NOMO-1 treated with DMSO at 0.1 percent for 48 hours (cell line): ENCODE measurements at regions not wholly inside any gene's neighbourhood (a gene's known extent, or its start where the extent isn't known, plus 50 kb on each side); places are given as distances from the start of the nearest gene placed in this dataset.

ENCODE experiments used
- DNase-seq: peaks from one replicate; lab custom pipeline; 2025; ENCODE audit not compliant: unreplicated experiment; lab: John Stamatoyannopoulos, UW

DNA sequence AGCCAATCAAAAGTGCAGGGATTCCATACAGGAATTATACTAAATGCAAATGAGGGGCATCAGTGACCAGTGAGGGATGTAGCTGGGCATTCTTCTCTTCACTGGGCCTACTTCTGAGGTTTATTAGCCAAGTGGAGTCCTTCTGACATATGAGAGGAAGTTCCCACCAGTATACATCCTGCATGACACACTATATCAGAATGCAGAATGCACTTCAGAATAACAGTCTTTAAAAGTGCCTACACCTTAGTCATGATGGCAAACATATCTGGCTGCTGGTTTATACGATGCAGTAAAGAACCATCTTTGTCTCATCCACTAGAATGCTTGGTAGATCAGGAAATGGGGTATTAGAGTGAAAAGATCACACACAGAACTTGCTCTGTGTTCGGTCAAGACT, 180.3 kb upstream of the PPARGC1A start:
- no peak for DNase-seq

DNA sequence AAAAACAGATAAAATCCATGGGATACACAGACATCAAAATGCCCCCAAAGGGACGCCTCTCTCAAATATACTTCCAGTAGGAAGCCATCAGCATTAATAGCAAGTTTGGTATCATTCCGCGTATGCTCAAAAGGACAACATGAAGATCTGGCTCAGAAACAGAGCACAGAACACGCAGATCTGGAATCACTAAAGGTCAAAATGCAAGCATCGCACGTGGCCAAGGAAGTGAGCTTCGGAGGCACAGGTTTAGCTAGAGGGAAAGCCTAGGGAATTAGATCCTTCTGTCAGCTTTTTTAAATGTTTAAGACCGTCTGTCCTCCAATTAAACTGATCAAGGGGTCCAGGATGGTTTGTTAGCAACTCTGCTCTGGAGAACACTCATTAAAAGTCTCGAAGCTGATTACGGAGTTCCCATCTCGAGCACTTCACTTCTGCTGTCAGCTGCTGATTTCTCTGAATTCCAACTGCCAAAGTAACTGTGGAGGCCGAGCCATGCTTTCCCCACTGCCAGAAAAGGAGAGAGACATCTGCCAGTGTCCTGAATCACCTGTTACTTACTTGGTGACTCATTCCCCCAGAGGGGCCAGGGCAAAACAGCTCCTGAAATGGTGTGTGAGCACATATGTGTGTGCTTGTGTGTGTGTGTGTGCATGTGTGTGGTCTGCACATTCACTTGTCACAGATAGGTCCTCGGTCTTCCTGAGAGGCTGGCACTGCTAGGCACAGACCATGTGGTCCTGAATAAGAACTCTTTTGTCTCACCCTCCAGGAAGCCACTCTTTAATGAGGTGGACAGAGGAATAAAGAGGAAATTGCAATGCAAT, 177.7 kb upstream of the PPARGC1A start:
- DNase-seq = no peak

DNA sequence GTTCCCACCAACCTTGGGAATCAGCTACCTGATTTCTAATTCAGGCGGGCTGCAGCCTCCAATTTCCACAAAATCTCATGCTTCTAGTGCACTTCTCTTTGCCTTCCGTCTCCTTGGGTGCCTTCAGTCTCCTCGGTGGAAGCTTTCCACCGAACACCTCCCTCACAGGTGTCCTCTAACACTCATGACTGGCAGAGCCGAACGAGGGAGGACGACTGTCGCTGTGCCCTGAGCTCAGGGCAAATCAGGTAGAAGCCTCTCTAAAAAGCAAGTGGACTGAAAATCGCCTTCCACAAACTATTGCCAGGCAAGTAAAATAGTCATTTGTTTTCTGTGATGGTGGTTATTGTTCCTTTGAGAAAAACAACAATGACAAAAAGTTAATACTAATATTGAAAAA, 176.1 kb upstream of the PPARGC1A start:
- DNase-seq = no peak

DNA sequence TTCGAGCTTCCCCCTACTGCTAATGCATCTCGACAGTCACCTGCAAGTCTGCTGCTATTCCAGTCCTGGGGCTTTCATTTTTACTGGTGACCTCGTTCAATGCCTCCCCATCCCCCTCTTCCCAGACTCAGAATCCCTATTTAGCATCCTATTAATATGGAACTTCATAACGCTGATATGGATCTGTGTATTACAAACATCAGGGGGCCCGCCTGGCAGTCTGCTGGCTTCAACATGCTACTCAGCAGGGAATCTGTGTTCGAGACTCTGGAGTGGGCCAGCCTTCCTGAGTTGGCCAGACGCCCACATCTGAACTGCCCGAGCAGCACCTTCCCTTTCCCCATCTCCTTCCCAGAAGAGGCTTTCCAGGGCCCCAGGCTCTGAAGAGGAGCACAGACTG, 173.9 kb upstream of the PPARGC1A start:
- DNase-seq = no peak

DNA sequence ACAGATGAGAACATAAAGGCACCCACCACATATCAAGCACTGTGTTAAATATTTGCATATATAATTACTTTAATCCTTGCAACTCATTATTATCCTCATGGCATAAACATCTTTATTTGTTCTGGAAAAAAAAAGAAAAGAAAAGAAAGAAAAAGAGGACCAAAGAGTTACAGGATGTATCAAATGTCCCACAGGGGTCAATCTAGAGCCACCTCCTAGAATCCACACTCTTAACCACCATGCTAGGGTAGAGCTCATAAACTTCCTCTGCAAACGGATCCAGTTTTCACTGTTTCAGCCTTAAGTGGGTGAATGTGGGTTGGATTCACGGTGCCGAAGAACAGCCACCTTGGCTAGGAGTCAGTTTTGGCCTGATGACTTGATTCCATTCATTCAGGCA, 171.1 kb upstream of the PPARGC1A start:
- no peak for DNase-seq

DNA sequence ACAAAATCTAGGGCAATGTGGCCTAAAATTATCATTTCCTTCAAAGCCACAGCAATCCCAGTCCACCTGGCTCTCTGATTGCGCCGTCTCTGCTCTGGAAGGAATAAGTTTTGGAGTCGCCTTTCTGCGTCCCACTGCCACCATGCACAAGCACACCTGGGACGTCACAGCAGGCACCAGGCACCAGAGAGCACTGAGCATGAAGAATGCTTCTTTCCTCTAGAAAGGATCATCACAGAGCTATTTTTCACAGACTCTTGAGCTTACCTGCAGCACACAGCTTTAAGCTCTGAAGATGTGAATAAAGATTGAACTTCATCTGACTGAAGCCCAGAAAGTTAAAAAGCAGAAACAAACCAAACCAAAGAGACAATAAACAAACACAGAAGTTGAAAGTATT, 170.0 kb upstream of the PPARGC1A start:
- no peak for DNase-seq

DNA sequence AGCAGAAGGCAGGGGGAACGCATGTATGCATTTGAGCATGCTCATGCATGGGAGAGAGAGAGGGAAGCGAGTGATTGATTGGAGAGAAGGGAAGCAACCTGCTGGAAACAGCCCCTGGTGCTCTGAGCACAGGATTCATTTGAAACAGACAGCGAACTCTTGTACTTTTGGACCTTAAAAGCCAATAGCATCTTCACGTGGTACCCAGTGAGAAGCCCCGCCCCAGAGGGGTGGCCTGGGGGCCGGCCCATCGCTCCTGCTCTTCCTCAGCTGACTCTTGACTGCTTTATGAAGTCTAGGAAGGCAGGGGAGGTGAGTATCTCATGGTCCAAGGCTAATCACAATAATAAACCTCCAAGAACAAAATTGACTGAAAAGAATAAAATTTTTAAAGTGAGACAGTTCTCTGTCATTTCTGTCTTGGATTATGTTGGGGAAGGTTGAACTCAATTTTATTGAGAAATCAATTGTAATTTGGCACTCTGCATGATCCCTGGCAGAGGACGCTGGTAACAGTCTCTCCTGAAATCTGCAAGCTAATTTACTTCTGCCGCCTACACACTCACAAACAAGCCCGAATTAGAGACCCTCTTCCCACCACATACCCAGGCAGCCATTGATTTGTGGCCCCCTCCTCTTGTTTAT, 168.2 kb upstream of the PPARGC1A start:
- no peak for DNase-seq

DNA sequence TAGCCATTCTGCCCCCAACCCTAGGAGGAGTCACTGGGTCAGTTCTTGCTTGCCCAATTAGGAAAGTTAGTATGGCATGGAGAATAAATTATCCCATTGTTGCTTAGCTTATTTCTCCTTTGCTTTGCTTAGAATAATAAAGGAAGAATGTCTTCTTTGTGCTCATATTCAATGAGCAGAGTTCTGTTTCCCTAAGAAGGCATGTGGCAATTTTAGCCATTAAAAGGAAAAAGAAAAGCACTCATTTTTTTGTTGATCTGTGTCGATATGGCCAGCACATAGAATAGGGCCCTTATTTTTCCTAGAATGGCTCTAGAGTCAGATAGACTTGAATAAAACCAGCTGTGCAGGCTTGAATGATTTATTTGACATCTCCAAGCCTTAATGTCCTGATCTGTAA, 166.4 kb upstream of the PPARGC1A start:
- no peak for DNase-seq

DNA sequence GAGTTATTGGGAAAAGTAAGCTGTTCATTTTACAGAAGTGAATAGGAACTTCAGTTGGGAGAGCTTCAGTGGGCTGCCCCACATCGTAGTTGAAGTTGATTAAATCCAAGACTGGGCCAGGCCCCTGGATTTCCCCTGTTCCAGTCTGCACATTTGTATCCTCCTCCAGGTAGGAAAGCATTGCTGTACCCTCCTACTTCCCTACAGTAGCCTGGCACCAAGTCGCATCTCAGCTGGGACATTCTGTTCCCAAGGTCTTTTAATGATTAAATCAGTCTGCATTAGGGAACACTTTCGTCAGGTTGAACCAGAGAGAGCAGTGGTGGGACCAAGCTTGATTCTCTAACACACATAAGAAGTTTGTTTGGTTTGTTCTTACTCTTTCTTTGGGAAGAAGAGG, 165.8 kb upstream of the PPARGC1A start:
- no peak for DNase-seq

DNA sequence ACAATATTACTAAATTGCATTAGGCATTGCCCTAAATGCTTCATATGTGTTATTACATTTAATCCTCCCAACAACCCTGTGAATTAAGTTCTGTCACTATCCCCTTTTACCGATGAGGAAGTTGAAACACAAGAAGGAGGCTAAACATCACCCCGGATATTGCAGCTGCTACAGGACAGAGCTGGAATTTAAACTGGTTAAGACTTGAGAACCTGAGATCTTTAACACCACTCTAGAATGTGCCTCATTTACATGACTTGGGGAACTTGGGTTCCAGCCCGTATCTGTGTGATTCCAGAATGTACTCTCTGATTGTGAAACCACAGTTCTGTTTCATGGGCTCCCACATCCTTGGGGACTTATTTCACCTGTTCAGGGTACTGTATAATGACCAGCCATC, 165.1 kb upstream of the PPARGC1A start:
- no peak for DNase-seq

DNA sequence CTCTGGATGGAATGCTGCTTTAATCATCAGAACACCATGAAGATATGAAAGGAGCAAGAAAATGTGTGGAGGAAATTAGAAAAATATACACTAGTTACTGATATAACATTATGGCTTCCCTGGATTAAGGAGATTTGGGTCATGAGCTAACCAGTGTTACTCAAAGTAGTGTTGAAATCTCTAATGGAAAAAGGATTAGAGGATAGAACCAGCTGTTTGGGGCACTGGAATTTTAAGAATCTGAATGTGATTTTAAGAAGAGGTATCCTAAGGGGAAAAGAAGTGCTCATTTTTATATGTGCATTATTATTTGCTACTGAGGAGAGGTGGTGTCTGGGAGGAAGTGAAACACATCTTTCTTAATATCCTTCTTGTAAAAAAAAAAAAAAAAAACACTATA, 164.1 kb upstream of the PPARGC1A start:
- peak; percentile 82 for DNase-seq

DNA sequence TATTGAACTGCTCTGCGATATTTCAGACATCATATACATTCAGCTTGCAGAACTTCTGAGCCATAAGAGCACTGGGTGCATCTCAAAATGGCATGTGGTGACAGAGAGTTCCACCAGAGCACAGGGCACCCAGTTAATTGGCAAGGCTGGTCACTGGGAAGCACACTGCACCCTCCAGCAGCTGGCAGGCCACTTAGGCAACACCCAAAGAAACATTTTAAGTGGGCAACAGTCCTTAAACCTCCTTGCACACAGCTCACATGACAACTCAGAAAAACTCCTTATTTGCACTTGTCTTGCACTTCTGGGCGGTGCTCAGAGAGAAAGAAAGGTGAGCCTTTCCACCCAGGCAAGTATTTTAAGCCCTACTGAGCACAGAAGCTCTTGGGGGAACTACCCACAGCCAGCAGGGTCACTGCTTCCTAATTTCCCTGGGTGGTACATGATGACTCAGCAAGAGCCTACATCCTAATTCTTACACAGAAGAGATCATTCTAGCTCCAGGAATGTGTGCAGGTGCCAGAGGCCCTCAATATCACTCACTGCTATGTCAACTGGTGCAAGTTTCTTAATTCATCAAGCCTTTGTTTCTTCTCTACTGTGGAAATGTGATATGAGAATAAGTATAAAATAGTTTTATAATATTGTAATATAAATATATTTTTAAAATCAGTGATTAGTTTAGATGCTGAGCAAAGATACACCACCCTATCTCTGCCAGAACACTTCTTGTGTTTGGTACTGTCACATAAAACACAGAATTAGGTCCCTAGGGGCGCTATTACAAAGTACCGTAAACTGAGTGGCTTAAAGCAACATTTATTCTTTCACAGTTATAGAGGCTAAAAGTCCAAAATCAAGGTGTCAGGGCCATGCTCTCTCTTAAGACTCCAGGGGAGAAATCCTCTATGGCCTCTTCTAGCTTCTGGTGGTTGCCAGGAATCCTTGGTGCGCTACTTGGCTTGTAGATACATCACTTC, 155.1 kb upstream of the PPARGC1A start:
- peak; percentile 4 for DNase-seq

DNA sequence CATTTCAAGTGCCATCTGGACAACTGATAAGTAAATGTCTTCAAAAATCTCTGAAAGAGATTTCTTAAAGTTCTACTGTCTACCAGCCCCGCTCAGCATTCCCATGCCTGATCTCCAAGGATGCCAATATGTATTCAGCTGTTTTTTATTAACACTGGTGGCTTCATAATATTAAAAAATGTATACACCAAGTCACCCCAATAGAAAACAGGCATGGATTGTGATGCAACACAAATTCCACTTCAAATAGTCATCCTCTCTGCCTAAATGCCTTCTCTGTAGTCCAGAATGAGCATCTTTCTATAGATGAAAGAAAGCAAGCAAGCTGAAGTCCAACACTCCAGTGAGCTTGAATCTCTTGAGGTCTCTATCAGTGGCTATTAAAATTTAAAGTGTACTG, 152.2 kb upstream of the PPARGC1A start:
- no peak for DNase-seq

DNA sequence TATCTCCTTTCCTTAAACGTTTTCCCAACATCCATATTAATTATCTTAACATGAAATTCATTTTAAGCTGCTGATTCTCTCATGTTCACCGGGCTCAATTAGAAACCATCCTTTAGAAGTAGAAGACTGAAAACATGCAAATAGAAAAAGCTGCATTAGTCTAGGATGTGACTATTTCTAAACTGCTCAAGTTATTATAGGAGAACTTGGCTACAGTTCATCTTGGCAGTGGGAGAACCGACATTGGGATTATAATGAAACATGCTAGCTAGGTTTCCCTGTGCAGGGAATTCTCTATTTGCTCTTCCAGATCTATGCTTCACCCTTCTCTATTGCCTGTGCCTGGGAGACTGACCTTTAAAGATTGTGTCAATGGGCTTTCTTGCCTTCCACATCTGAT, 151.0 kb upstream of the PPARGC1A start:
- DNase-seq = no peak

DNA sequence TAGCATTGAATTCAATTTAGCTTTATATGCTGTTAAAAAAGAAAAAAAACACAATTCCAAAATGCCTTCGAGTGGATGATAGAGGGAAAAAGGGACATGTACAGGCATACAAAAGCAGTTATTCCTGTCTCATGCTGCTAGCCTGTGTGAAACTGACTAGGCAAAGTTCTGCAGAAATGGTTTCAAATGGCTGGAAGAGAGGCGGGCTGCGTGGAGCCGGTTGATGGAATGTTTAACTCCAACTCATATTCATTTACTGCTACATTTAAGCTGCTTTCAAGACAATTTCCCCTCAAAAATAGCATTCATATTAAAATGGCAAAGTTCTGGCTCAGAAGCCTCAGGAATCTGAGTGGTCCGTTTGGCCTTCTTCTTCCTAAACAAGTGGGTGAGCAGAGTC, 143.8 kb upstream of the PPARGC1A start:
- DNase-seq = no peak

DNA sequence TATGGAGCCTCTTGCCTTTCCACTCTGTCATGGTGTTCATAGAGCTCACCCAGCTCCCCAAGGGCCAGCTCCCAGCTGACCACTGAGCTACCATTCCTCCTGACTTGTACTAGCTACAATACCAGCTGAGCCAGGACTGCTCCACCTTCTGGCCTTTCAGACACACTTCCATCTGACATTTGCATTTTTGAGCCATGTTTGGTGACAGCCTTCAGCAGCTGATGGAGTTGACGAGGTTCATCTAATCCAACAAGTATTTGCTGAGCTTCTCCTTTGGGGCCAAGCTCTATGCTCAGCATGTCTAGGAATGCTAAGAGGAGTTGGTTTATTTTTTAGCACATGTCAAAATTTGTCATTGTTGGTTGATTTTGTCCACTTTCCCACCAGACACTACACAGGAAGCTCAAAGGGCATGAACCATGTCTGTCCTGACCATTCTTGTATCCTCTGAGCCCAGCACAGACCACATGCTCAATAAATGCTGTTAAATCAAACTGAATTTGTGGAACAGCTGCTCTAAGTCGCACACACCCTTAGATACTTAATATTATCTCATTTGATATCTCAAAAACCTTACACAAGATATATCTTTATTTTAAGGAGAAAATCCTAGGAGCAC, 142.6 kb upstream of the PPARGC1A start:
- no peak for DNase-seq

DNA sequence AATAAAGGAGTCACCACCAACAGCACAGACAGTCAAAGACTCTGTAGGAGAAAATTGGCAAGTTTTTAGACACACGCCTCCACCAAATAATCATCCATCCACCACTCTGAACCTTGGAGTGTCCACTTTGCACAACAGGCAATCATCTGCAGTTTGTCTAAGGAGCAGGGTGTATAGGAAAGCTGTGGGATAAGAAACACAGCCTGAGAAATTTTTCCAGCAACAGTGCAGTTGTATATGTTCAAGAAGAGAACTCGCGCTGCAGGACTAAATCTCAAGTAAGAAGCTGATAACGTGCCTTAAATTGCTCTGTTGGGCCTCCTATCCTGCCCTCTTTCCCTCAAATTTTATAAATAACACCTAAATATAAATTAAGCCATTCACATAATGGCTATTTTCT, 136.7 kb upstream of the PPARGC1A start:
- no peak for DNase-seq

DNA sequence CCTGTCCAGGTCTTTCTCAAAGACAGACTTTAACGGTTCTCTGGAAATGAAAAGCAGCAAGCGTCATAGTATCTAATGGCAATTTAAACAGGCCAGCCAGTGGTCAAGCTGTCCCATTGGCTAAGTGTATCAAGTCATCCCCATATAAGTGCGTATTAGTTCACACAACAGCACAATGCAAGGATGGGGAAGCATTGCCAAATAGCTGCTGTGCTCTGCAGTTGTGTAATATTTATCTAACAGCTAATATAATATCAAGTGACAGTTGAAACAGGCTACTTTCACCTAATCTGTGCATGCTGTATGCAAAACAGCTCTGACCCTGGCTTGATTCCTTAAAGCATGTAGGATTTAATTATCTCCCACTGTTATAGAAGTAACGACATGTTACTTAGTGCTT, 134.8 kb upstream of the PPARGC1A start:
- DNase-seq = peak; percentile 71

DNA sequence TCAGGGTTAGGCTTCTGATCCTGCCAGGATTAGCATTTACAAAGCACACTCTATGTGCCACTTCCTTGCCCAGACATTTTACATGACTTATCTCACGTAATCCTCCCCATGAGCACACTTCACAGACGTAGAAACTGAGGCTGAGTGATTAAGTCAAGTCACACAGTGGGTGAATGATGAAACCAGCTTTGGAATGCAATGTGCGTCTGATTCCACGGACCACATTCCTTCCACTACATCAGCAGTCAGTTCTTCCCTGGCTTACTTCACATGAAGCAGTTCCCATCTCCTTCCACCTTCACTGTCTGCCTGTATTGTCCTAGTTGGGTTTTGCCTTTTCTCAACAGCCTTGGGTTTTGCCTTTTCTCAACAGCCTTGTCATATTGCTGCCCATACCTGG, 134.3 kb upstream of the PPARGC1A start:
- no peak for DNase-seq

DNA sequence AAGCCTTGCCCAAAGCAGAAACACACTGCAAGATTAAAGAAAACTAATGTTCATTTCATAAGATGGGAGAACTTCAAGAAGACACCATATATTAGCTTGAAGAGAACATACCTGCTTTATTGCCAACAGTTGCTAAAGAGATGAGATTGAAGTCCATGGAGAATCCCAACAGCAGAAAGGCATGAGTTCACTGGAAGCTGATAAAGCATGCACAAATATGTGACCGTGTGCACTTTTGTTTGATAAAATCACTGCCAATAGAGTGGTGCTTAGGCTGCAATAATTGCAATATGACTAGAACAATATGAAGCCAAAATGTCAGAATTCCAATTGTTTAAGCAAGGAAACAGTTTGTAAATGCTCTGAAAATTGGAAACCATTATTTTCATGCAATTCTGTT, 125.9 kb upstream of the PPARGC1A start:
- DNase-seq = no peak
